ENCODE measurements at regions not wholly inside any gene's neighbourhood (a gene's known extent, or its start where the extent isn't known, plus 50 kb on each side); places are given as distances from the start of the nearest gene placed in this dataset.

- DNase-seq, result no peak
Measured at GRCh38 chr3:72434296-72434695, 413.9 kb downstream of the SHQ1 start.

DNA sequence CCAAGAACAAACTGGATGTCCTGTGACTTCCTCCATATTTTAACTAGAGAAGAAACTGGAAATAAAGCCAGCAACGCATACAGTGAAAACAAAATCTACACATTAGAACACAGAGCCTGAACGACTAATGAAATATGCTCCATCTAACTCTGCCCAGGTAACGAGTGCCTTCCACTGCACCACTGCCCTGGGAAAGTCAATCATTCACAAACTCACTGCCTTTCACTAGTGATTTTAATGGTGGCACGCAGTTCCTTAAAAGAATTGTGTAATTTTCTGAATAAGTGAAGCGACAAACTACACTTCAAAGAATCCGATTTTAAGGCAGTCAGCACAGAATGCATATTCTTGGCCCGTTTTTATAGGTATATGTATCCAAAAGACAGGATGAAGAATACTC is 416.0 kb downstream of the SHQ1 start:
- no peak for DNase-seq

DNA sequence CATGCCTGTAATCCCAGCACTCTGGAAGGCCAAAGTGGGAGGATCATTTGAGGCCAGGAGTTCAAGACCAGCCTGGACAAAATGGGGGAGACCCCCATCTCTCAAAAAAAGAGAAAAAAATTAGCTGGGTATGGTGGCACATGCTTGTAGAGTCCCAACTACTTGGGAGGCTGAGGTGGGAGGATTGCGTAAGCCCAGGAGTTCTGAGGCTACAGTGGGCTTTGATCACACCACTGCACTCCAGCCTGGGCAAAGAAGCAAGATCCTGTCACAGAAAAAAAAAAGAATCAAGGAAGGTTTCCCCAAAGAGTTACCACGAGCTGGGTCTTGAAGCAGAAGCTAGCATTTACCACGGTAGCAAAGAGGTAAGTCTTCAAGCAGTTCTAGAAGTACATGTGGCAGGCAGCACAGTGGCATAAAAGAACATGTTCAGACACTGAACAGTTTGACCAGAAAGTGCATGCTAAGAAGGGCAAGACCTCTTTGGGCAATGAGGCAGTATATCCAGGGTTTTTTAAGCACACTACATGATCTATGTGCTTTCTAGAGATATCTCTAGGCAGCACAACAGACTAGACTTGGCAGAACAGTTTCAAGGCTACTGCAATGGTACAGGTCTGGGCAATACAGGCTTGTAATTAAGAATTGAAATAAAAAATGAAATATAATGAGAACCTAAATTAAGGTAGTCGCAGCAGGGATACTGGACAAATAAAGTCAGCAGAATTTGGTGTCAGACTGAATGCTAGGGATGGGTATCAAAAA is 418.5 kb downstream of the SHQ1 start:
- no peak for DNase-seq

GRCh38 chr3:72428803-72429202 is 419.4 kb downstream of the SHQ1 start:
- DNase-seq, result no peak

DNA sequence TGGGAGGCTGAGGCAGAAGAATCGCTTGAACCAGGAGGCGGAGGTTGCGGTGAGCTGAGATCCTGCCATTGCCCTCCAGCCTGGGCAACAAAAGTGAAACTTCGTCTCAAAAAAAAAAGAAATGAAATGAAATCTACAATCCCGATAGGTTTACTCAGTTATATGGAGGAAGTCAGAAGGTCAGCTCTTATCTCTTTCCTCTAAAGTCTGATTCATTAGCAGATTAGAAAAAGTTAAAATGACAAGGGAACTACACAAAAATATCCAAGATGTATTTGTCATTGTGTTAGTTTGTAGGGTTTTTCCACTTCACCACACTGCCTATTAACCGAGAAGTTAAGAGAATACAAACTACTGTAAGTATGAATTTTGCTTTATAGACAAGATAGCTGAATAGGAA is 420.6 kb downstream of the SHQ1 start:
- no peak for DNase-seq

- DNase-seq, result no peak
Measured at GRCh38 chr3:72426618-72427397, 421.4 kb downstream of the SHQ1 start.

DNA sequence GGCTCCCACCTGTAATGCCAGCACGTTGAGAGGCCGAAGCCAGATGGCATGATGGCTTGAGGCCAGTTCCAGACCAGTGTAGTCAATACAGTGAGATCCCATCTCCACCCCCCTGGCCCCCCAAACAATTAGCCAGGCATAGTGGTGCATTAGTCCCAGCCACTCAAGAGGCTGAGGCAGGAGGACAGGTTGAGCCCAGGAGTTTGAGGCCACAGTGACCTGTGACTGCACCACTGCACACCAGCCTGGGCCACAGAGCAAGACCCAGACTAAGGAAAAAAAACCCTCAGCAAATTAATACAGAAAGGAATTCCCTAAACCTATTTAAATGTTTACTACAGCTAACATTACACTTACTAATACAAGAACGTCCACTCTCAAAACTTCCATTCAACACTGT is 424.6 kb downstream of the SHQ1 start:
- DNase-seq, result no peak

- no peak for DNase-seq
Measured at GRCh38 chr3:72421786-72422185, 426.5 kb downstream of the SHQ1 start.

- no peak for DNase-seq
Measured at GRCh38 chr3:72421126-72421525, 427.1 kb downstream of the SHQ1 start.

DNA sequence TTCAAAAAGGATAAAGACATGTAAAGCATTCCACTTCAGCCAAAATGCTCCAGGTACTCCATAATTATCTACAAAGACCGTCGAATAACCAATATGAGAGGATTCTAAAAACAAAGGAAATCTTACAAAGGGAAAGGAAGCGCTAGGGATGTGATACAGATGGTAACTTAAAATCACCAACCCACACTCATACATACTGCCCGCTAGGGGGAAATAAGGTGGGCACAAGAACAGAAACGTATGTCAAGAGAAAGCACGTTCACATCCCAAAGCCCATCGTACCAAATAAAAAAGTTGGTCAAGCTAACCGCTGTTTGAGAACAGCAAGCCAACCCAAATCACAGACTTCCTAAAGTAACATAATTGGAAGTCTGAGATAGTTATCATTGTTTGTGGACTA is 429.4 kb downstream of the SHQ1 start:
- DNase-seq, result no peak

DNA sequence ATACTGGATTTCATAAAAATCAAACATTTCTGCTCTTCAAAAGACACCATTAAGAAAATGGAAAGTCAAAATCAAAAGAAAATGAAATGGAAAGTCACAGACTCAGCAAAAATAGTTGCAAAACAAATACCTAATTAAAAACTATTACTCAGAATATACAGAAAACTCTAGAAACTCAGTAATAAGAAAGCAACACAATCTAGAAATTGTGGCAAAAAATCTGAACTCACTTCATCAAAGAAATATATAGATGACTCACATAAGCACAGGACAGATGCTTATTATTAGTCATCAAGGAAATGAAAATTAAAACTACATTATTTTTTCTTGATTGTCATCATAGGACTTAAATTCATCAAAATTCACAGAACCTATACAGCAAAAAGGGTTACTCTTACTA is 430.0 kb downstream of the SHQ1 start:
- DNase-seq, result no peak

GRCh38 chr3:72414481-72415016 is 433.7 kb downstream of the SHQ1 start:
- no peak for DNase-seq

DNA sequence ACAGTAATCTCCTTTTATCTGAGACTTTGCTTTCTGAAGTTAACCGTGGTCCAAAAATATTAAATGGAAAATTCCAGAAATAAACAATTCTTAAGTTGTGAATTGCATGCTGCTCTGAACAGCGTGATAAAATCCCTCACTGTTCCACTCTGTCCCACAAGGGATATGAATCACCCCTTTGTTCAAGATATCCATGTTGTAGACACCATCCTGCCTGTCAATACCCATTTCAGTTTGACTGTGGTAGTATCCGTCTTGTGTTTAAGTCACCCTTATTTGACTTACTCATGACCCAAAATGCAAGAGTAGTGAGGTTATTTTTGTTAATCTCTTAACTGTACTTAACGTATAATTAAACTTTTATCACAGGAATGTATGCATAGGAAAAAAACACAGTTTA is 435.0 kb downstream of the SHQ1 start:
- DNase-seq, result no peak

DNA sequence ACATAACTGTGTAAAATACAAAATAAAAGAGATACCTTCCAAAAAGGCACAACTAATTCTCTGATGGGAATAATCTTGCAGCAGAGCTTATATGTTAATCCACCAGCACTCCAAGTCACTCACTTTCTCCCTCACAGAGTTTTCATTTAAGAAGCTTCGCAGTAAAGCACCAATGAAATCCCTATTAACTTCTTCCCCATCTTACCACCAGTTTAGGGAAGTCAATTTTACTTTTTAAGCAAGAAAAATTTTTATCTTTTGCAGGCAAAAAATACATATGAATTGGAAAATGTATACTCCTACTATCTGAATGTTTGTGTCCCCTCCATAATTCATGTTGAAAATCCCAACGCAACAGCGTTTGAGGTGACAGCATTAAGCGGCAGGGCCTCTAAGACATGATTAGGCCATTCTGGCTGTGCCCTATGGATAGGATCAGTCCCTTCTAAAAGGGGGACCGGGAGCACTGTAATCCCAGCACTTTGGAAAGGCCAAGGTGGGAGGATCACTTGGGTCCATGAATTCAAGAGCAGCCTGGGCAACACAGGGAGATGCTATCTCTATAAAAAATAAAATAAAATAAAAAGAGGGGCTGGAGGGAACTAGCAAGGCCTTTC is 435.8 kb downstream of the SHQ1 start:
- DNase-seq, result no peak

GRCh38 chr3:72411843-72412242 is 436.4 kb downstream of the SHQ1 start:
- DNase-seq, result no peak

DNA sequence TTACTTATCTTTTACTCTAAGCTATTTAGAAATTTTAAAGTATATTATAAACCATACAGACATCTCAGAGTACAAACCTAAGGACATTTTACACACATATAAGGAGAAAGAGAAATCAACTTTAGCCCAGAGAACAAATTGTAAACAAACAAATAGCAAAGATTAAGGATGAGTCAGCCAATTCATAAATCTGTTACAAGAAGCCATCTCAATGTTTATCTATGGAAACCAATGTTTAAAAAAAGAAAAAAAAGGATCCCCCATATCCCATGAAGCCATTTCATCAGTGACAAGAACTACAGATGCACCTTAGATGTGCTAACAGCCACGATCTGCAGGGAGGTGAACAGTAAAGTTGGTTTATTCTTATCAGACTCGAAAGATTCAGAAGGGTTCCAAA is 437.1 kb downstream of the SHQ1 start:
- DNase-seq, result no peak

DNA sequence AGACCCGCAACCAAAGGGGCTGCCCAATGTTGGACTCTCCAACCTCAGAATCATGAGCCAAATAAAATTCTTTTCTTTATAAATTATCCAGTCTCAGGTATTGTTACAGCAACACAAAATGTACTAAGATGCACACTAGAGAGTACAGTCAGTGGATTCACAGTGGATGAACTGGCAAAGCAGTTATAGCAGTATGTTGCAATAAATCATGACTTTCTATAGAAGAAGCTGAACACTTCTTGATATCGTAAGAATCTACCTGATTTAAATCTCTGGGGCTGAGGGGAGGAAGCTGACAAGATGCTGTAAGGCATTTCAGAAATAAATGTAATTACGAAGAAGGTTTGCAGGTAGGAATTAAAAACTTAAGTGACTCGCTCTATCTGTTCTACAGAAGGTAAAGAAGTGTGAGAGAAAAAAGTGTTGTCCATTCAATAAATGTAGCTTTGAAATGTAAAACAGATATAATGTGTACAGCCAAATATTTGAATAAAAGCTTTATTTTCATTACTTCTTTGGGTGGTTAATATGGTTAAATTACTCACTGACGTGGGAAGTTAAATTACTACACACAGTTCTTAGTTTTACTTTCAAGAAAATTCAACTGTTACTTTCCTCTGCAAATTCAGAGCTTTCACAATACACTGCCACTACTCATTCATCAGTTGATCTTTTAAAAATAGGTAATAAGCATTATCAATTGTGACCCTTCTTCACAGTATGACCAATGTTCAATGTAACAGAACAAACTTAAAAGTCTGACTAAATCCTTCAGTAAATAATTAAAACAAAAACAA is 439.1 kb downstream of the SHQ1 start:
- DNase-seq, result no peak

DNA sequence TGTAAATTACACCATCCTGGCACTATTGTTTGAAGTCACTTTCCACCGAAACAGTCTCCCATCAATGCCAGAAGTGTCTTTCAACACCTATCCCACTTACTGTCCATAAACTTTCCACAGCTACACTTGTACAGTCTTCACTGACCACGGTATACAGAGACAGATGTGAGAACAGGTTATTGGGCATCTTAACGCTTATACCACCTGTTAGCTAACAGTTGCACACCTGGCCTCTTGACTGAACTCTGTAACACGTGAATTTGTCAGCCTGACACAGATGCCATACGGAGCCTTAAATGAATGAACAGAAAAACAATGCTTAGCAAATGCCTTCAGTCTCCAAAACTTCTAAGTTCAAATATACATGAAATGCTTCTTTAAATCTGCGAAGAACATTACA is 440.5 kb downstream of the SHQ1 start:
- DNase-seq, result no peak

GRCh38 chr3:72405943-72406566 is 442.2 kb downstream of the SHQ1 start:
- DNase-seq, result no peak

GRCh38 chr3:72401005-72401545 is 447.2 kb downstream of the SHQ1 start:
- no peak for DNase-seq

- DNase-seq, result no peak
Measured at GRCh38 chr3:72398781-72399180, 449.5 kb downstream of the SHQ1 start.

Data from muscle of arm (tissue), 1 donor.